HEK293T (cell line): ENCODE measurements at regions not wholly inside any gene's neighbourhood (a gene's known extent, or its start where the extent isn't known, plus 50 kb on each side); places are given as distances from the start of the nearest gene placed in this dataset.

Experiments used
- CTCF ChIA-PET: fragments of 350-600 bp; formaldehyde crosslinking; extraction: SDS; loops from one replicate; lab custom pipeline; 2021; ENCODE audit warnings: antibody characterized with exemption, inconsistent platforms; lab: Yijun Ruan, JAX
- POLR2A ChIA-PET: fragments of 350-600 bp; formaldehyde crosslinking; extraction: SDS; loops from one replicate; lab custom pipeline; 2020; ENCODE audit warnings: antibody characterized with exemption, inconsistent platforms; lab: Yijun Ruan, JAX
- DNase-seq: peaks from one replicate; pipeline ENCODE4 v3.0.0; 2012; ENCODE audit warnings: mixed read lengths; ENCODE audit errors: extremely low spot score
- ARNT ChIP-seq: fragments of 450-650 bp; IDR thresholded peaks from 2 replicates; pipeline ENCODE4 v1.6.1; 2017; ENCODE audit warnings: mild to moderate bottlenecking
- BHLHE40 ChIP-seq: fragments of 450-650 bp; IDR thresholded peaks from 2 replicates; pipeline ENCODE4 v1.6.1; 2016; ENCODE audit warnings: mild to moderate bottlenecking, moderate library complexity, borderline replicate concordance
- CTBP1 ChIP-seq: fragments of 450-650 bp; IDR thresholded peaks from 2 replicates; pipeline ENCODE4 v1.6.1; 2016; ENCODE audit warnings: borderline replicate concordance
- ELF4 ChIP-seq: fragments of 450-650 bp; IDR thresholded peaks from 2 replicates; pipeline ENCODE4 v1.6.1; 2017; ENCODE audit warnings: antibody characterized with exemption
- FOXA1 ChIP-seq: fragments of 450-650 bp; IDR thresholded peaks from 2 replicates; pipeline ENCODE4 v1.6.1; 2016; ENCODE audit warnings: mild to moderate bottlenecking
- FOXK2 ChIP-seq: fragments of 450-650 bp; IDR thresholded peaks from 2 replicates; pipeline ENCODE4 v1.6.1; 2016; ENCODE audit warnings: mild to moderate bottlenecking
- FOXM1 ChIP-seq: fragments of 450-650 bp; IDR thresholded peaks from 2 replicates; pipeline ENCODE4 v1.6.1; 2017; ENCODE audit warnings: mild to moderate bottlenecking, borderline replicate concordance
- HDGF ChIP-seq: fragments of 450-650 bp; IDR thresholded peaks from 2 replicates; pipeline ENCODE4 v1.6.1; 2017; ENCODE audit warnings: antibody characterized with exemption, borderline replicate concordance
- L3MBTL2 ChIP-seq: fragments of 450-650 bp; conservative IDR thresholded peaks from 2 replicates; pipeline ENCODE4 v1.6.1; 2016; ENCODE audit warnings: mild to moderate bottlenecking
- LEF1 ChIP-seq: fragments of 450-650 bp; IDR thresholded peaks from 2 replicates; pipeline ENCODE4 v1.6.1; 2017; ENCODE audit warnings: mild to moderate bottlenecking, borderline replicate concordance
- NFRKB ChIP-seq: fragments of 450-650 bp; IDR thresholded peaks from 2 replicates; pipeline ENCODE4 v1.6.1; 2016; ENCODE audit warnings: mild to moderate bottlenecking, moderate library complexity
- PKNOX1 ChIP-seq: fragments of 450-650 bp; IDR thresholded peaks from 2 replicates; pipeline ENCODE4 v1.6.1; 2016
- SP1 ChIP-seq: fragments of 450-650 bp; IDR thresholded peaks from 2 replicates; pipeline ENCODE4 v1.6.1; 2017
- SUZ12 ChIP-seq: fragments of 450-650 bp; IDR thresholded peaks from 2 replicates; pipeline ENCODE4 v1.6.1; 2016; ENCODE audit warnings: mild to moderate bottlenecking
- TARDBP ChIP-seq: fragments of 450-650 bp; IDR thresholded peaks from 2 replicates; pipeline ENCODE4 v1.6.1; 2016
- ZNF384 ChIP-seq: fragments of 450-650 bp; IDR thresholded peaks from 2 replicates; pipeline ENCODE4 v1.6.1; 2016

DNA sequence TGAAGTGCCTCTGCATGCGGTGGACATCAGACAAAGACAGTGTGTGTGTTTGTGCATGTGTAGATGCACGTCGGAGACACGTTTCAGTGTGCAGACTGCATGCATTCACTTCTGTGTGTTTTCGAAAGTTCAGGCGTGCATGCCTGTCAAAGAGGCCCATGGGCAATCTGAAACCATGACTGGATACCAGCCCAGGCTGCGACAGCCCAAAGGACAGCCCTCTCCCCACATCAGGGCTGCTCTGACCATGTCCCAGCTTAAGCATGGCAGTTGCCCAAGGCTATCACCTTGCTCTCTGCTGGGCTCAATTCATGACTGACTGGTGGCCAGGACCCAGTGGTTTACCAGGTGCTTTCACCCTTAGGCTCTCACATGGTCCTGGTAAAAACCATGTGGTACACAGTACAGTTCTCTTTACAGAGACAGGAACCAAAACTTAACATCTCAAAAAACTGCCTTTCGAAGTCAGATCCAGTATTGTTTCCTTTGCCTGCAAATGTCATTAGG lies 423.7 kb upstream of the CADM1 start:
- CTCF ChIA-PET: no interaction called here
- TF ChIP-seq PKNOX1: no peak
- no peak for TF ChIP-seq HDGF
- no peak for TF ChIP-seq BHLHE40
- TF ChIP-seq SP1: no peak
- no peak for TF ChIP-seq TARDBP
- TF ChIP-seq SUZ12: no peak
- TF ChIP-seq ARNT: no peak
- TF ChIP-seq L3MBTL2: no peak
- TF ChIP-seq FOXK2: no peak
- TF ChIP-seq FOXA1: no peak
- TF ChIP-seq ZNF384: no peak
- TF ChIP-seq NFRKB: no peak
- no peak for TF ChIP-seq FOXM1
- no peak for TF ChIP-seq ELF4
- no peak for TF ChIP-seq LEF1
- POLR2A ChIA-PET: no interaction called here
- DNase-seq: no peak

DNA sequence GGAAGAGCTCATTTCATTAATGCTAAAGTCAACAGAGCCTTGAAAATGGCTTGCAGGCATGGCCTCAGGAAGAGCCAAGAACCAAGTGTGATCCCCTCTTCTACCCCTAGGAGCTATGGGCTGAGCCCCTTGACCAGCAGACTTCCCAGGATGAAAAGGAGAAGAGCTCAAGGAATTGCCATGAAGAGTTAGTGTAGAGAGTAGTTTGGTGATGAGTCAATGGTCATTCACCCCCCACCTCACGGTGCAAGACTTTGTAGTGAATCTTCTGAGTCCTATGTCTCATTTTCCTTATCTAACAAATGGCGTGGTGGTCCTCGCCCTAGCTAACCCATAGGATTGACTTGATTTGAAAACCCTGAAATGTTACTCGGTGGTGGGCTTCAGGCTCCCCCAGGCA lies 422.4 kb upstream of the CADM1 start:
- ChIA-PET POLR2A (no interaction called here), CTCF (no interaction called here)
- no peak for DNase-seq
- TF ChIP-seq TARDBP: no peak
- no peak for TF ChIP-seq BHLHE40

DNA sequence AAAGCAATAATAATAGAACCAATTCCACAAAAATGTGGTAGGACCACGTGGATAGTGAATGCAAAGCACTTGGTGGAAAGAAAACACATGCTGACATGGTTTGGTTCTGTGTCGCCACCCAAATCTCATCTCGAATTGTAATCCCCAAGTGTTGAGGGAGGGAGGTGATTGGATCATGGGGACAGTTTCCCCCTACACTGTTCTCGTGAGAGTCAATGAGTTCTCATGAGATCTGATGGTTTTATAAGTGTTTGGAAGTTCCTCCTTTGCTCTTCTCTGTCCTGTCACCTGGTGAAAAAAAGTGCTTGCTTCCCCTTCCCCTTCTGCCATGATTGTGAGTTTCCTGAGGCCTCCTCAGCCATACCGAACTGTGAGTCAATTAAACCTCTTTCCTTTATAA lies 421.9 kb upstream of the CADM1 start:
- ChIA-PET CTCF (no interaction called here), POLR2A (no interaction called here)
- no peak for TF ChIP-seq PKNOX1
- no peak for TF ChIP-seq NFRKB
- no peak for TF ChIP-seq FOXM1
- no peak for TF ChIP-seq TARDBP
- no peak for TF ChIP-seq BHLHE40
- TF ChIP-seq FOXA1: no peak
- no peak for TF ChIP-seq ARNT
- TF ChIP-seq FOXK2: no peak
- TF ChIP-seq ELF4: no peak
- no peak for DNase-seq

- CTCF ChIA-PET: no interaction called here
- POLR2A ChIA-PET: no interaction called here
- no peak for TF ChIP-seq SUZ12
- TF ChIP-seq LEF1: no peak
- TF ChIP-seq BHLHE40: no peak
- TF ChIP-seq TARDBP: no peak
- no peak for TF ChIP-seq L3MBTL2
- no peak for TF ChIP-seq SP1
- TF ChIP-seq ZNF384: no peak
- no peak for TF ChIP-seq CTBP1
- no peak for TF ChIP-seq ELF4
- no peak for TF ChIP-seq ARNT
- no peak for TF ChIP-seq HDGF
- no peak for TF ChIP-seq NFRKB
- TF ChIP-seq FOXK2: no peak
- TF ChIP-seq FOXA1: no peak
- TF ChIP-seq PKNOX1: no peak
- TF ChIP-seq FOXM1: no peak
- DNase-seq: no peak
Observed at GRCh38 chr11:115925568-115926090, 421.4 kb upstream of the CADM1 start.

- no peak for DNase-seq
- ChIA-PET POLR2A (no interaction called here), CTCF (interaction anchor here (0.5 kb wide), 1 partner anchor 430 kb away, joined by 3 read pairs; no protein-coding TSS in a partner anchor)
- TF ChIP-seq PKNOX1: no peak
- TF ChIP-seq HDGF: no peak
- TF ChIP-seq ELF4: no peak
- no peak for TF ChIP-seq ZNF384
- no peak for TF ChIP-seq L3MBTL2
- TF ChIP-seq LEF1: no peak
- no peak for TF ChIP-seq FOXK2
- TF ChIP-seq FOXM1: no peak
- no peak for TF ChIP-seq SP1
- no peak for TF ChIP-seq NFRKB
- no peak for TF ChIP-seq BHLHE40
- TF ChIP-seq FOXA1: no peak
- no peak for TF ChIP-seq CTBP1
- no peak for TF ChIP-seq ARNT
- no peak for TF ChIP-seq SUZ12
- no peak for TF ChIP-seq TARDBP
Observed at GRCh38 chr11:115924744-115925567, 420.7 kb upstream of the CADM1 start.
